ENCODE measurements at regions not wholly inside any gene's neighbourhood (a gene's known extent, or its start where the extent isn't known, plus 50 kb on each side); places are given as distances from the start of the nearest gene placed in this dataset.

DNA sequence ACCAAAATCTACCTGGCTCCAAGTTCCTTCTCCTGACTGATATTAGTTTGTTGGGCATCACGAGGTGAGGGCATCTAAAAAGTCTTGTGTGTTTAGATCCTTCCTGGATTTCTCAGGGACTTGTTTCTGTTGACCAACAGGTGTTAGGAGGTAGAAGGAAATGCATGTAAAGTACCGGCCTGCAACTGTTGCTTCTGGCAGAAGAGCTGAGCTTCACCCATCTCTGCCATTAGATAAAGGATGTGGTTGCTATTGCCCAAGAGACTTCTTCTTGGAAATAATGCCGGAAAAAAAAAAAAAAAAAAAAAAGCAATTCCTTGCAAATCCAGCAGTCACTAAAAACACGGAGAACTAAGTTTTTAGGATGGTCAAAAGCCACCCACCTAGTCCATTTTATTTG is 303.1 kb downstream of the CDH26 start:
- no peaks in the 10 kb centered on the region for H3K36me3 ChIP-seq (ENCODE audit: control insufficient read depth, insufficient read depth, low read length)
- no peak for TF ChIP-seq POLR2AphosphoS5 (IDR thresholded peaks at IDR 0.05; ENCODE audit: low read depth, low read length)
- TF ChIP-seq, protein P1, sequence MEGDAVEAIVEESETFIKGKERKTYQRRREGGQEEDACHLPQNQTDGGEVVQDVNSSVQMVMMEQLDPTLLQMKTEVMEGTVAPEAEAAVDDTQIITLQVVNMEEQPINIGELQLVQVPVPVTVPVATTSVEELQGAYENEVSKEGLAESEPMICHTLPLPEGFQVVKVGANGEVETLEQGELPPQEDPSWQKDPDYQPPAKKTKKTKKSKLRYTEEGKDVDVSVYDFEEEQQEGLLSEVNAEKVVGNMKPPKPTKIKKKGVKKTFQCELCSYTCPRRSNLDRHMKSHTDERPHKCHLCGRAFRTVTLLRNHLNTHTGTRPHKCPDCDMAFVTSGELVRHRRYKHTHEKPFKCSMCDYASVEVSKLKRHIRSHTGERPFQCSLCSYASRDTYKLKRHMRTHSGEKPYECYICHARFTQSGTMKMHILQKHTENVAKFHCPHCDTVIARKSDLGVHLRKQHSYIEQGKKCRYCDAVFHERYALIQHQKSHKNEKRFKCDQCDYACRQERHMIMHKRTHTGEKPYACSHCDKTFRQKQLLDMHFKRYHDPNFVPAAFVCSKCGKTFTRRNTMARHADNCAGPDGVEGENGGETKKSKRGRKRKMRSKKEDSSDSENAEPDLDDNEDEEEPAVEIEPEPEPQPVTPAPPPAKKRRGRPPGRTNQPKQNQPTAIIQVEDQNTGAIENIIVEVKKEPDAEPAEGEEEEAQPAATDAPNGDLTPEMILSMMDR (IDR thresholded peaks at IDR 0.05), result no peak
- TF ChIP-seq, protein P2, sequence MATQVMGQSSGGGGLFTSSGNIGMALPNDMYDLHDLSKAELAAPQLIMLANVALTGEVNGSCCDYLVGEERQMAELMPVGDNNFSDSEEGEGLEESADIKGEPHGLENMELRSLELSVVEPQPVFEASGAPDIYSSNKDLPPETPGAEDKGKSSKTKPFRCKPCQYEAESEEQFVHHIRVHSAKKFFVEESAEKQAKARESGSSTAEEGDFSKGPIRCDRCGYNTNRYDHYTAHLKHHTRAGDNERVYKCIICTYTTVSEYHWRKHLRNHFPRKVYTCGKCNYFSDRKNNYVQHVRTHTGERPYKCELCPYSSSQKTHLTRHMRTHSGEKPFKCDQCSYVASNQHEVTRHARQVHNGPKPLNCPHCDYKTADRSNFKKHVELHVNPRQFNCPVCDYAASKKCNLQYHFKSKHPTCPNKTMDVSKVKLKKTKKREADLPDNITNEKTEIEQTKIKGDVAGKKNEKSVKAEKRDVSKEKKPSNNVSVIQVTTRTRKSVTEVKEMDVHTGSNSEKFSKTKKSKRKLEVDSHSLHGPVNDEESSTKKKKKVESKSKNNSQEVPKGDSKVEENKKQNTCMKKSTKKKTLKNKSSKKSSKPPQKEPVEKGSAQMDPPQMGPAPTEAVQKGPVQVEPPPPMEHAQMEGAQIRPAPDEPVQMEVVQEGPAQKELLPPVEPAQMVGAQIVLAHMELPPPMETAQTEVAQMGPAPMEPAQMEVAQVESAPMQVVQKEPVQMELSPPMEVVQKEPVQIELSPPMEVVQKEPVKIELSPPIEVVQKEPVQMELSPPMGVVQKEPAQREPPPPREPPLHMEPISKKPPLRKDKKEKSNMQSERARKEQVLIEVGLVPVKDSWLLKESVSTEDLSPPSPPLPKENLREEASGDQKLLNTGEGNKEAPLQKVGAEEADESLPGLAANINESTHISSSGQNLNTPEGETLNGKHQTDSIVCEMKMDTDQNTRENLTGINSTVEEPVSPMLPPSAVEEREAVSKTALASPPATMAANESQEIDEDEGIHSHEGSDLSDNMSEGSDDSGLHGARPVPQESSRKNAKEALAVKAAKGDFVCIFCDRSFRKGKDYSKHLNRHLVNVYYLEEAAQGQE (IDR thresholded peaks at IDR 0.05; ENCODE audit: insufficient read depth in 1 of 2, low read depth in 2 of 2, low read length in 1 of 2), result no peak
- CTCF ChIA-PET, result no interaction called here
- H3K4me3 ChIP-seq (ENCODE audit: low read depth in 2 of 2, low read length in 2 of 2), result no peak overlapping the region
- no peaks in the 10 kb centered on the region for H3K4me1 ChIP-seq (ENCODE audit: control insufficient read depth, insufficient read depth, low read length)
- in situ Hi-C loops (cut with HindIII; ENCODE audit: low pct_unique_long_range_greater_than_20kb, low sequenced_read_pairs) (no loop called here), intact Hi-C loops (cut with micrococcal nuclease; ENCODE audit: unreplicated experiment) (no loop called here)
- H3K9me3 ChIP-seq (ENCODE audit: control insufficient read depth, insufficient read depth, low read depth, low read length), result no peaks in the 10 kb centered on the region
- ATAC-seq, result no peak
- no peaks in the 10 kb centered on the region; the same call in 1 of the 2 replicates for H3K27me3 ChIP-seq (ENCODE audit: control insufficient read depth, insufficient read depth, low read length)
- H3K27ac ChIP-seq (ENCODE audit: low read length), result no peak overlapping the region
- no TSS peak for BruUV-seq (replicated peaks)
- POLR2A ChIA-PET, result no interaction called here
- DNase-seq (ENCODE audit: low read depth, low spot score), result no peak

DNA sequence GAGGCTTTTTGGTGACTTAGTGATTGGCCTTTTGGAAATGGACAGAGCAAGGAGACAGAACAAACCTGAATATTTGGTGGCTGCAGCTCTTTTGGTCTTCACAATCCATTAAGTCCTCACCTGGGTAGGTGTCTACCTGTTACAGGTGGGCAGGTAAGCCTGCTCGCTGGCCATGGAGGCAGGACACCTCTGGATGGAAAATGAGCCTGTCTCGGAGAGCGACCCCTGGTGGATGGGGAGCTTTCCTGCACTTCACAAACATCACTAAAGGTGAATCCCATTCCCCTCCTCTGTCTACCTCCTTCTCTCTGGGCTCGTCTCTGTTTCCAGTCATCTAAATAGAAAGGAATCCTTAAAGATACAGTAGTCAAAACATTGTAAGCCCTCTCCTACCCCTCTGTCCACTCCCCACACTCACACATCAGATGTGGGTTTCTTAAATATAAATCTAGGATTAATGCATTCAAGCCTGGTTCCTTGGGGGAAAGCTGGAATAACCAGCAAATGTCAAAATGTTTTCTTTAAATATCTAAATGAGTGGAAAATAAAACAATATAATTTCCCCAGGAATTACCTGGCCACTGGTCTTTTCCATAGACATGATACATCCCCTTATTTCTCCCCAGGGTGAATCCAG is 304.9 kb downstream of the CDH26 start:
- DNase-seq (ENCODE audit: low read depth, low spot score), result peak; percentile 22
- POLR2A ChIA-PET, result interaction anchor here (0.6 kb wide), 1 partner anchor 84 kb away, joined by 4 read pairs; no protein-coding TSS in a partner anchor
- H3K9me3 ChIP-seq (ENCODE audit: control insufficient read depth, insufficient read depth, low read depth, low read length), result no peaks in the 10 kb centered on the region
- ATAC-seq, result no peak
- intact Hi-C loops (cut with micrococcal nuclease; ENCODE audit: unreplicated experiment) (loop anchor here (1.0 kb wide), 1 partner anchor 52 kb away; no protein-coding TSS in a partner anchor), in situ Hi-C loops (cut with HindIII; ENCODE audit: low pct_unique_long_range_greater_than_20kb, low sequenced_read_pairs) (no loop called here)
- no peaks in the 10 kb centered on the region for H3K36me3 ChIP-seq (ENCODE audit: control insufficient read depth, insufficient read depth, low read length)
- H3K27me3 ChIP-seq (ENCODE audit: control insufficient read depth, insufficient read depth, low read length), result no peaks in the 10 kb centered on the region; the same call in 1 of the 2 replicates
- H3K27ac ChIP-seq (ENCODE audit: low read length), result no peak overlapping the region
- no peak overlapping the region for H3K4me3 ChIP-seq (ENCODE audit: low read depth in 2 of 2, low read length in 2 of 2)
- no TSS peak for BruUV-seq (replicated peaks)
- CTCF ChIA-PET, result interaction anchor here (1.3 kb wide), 1 partner anchor 10 kb away, joined by 3 read pairs; no protein-coding TSS in a partner anchor
- TF ChIP-seq, protein P1 (IDR thresholded peaks at IDR 0.05), result peak; percentile 76
- no peak for TF ChIP-seq TCF7L2 (IDR thresholded peaks at IDR 0.05; ENCODE audit: low read depth, low read length)
- no peaks in the 10 kb centered on the region for H3K4me1 ChIP-seq (ENCODE audit: control insufficient read depth, insufficient read depth, low read length)

Data from Panc1 (cell line).